Osteoblast (primary cell): ENCODE measurements at regions not wholly inside any gene's neighbourhood (a gene's known extent, or its start where the extent isn't known, plus 50 kb on each side); places are given as distances from the start of the nearest gene placed in this dataset.

Experiments
- DNase-seq: peaks from one replicate; pipeline ENCODE4 v3.0.0; 2011; ENCODE audit warnings: low spot score, mixed read lengths; ENCODE audit not compliant: insufficient read length; ENCODE audit errors: missing footprints
- H2AFZ ChIP-seq: 2 replicates; pipeline ENCODE4 v1.6.0; 2011; ENCODE audit warnings: mild to moderate bottlenecking, low read length
- H3K27ac ChIP-seq: 2 replicates; pipeline ENCODE4 v1.5.1; 2011; ENCODE audit warnings: mild to moderate bottlenecking, low read depth, low read length, moderate library complexity
- H3K27me3 ChIP-seq: 2 replicates; pipeline ENCODE4 v1.6.0; 2012; ENCODE audit warnings: mild to moderate bottlenecking, control low read depth, inconsistent platforms, low read length, moderate library complexity; ENCODE audit not compliant: insufficient read depth
- H3K36me3 ChIP-seq: 2 replicates; pipeline ENCODE4 v1.5.1; 2011; ENCODE audit warnings: mild to moderate bottlenecking, low read length, control low read depth, moderate library complexity; ENCODE audit not compliant: insufficient read depth
- H3K4me1 ChIP-seq: 2 replicates; pipeline ENCODE4 v1.5.1; 2011; ENCODE audit warnings: mild to moderate bottlenecking, low read length, control low read depth, moderate library complexity; ENCODE audit not compliant: insufficient read depth
- H3K4me2 ChIP-seq: 2 replicates; pipeline ENCODE4 v1.6.0; 2011; ENCODE audit warnings: mild to moderate bottlenecking, low read length; ENCODE audit not compliant: insufficient read depth
- H3K4me3 ChIP-seq: fragments of 200-600 bp; sonication (generic); 3 replicates; pipeline ENCODE4 v1.5.1; 2012; ENCODE audit warnings: mild to moderate bottlenecking, low read length, inconsistent platforms; ENCODE audit not compliant: insufficient read depth
- H3K79me2 ChIP-seq: 2 replicates; pipeline ENCODE4 v1.6.0; 2012; ENCODE audit warnings: mild to moderate bottlenecking, low read length, control low read depth, inconsistent platforms; ENCODE audit not compliant: insufficient read depth
- H3K9me3 ChIP-seq: 2 replicates; pipeline ENCODE4 v1.5.1; 2011; ENCODE audit warnings: low read depth, low read length, control low read depth
- H4K20me1 ChIP-seq: 2 replicates; pipeline ENCODE4 v1.6.0; 2012; ENCODE audit warnings: mild to moderate bottlenecking, low read length, control low read depth; ENCODE audit not compliant: insufficient read depth
- TF ChIP-seq, protein P1 (sequence below): IDR thresholded peaks from 2 replicates; pipeline ENCODE4 v1.5.1; 2011; ENCODE audit warnings: mild to moderate bottlenecking, low read depth, low read length, moderate library complexity; ENCODE audit errors: extremely low read depth

DNA sequence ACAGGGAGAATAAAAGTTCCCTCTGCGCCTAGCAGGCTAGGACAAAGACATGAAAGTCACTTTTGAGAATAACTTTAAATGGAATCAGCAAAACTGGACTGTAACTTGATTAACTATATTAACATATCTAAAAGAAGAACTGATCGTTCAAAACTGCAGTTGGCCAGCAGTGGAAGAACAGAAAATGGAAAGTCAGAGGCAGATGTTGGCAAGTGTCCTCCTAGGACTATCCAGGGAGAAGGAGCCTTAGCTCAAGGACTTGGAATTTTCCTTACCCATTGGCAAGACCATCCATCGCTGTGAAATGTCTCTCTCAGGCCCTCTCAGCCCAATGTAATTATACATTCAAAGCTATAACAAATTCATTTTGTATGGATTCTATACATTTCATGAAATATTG is 419.7 kb downstream of the ATP23 start:
- Histone ChIP-seq H3K27ac (no peak overlapping the region), H3K27me3 (no peaks in the 10 kb centered on the region), H3K36me3 (no peaks in the 10 kb centered on the region), H3K4me2 (no peak overlapping the region), H4K20me1 (no peaks in the 10 kb centered on the region), H2AFZ (no peak overlapping the region), H3K79me2 (no peaks in the 10 kb centered on the region), H3K4me1 (peaks cover 27% of the 10 kb centered on the region), H3K4me3 (no peak overlapping the region), H3K9me3 (no peaks in the 10 kb centered on the region)
- no peak for DNase-seq
- TF ChIP-seq, protein P1, sequence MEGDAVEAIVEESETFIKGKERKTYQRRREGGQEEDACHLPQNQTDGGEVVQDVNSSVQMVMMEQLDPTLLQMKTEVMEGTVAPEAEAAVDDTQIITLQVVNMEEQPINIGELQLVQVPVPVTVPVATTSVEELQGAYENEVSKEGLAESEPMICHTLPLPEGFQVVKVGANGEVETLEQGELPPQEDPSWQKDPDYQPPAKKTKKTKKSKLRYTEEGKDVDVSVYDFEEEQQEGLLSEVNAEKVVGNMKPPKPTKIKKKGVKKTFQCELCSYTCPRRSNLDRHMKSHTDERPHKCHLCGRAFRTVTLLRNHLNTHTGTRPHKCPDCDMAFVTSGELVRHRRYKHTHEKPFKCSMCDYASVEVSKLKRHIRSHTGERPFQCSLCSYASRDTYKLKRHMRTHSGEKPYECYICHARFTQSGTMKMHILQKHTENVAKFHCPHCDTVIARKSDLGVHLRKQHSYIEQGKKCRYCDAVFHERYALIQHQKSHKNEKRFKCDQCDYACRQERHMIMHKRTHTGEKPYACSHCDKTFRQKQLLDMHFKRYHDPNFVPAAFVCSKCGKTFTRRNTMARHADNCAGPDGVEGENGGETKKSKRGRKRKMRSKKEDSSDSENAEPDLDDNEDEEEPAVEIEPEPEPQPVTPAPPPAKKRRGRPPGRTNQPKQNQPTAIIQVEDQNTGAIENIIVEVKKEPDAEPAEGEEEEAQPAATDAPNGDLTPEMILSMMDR = no peak

DNA sequence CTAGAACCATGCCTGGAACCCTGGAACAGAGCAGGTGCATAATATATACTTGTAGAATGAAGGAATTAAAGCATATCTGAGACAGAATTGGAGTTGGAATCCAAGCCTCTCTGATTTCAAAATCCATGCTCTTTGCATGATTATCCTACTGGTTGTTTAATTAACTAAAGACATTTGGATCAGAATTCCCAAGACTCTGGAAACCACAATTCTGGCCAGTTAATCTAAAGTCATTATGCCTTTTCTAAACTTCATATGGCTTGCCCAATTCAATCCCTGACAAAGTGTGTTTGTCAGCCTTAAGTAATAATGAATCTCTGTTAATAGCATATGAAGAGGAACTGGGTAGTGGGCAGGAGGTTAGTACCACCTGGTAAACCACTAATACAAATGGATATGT is 422.6 kb downstream of the ATP23 start:
- peak overlapping the region; percentile 91 for H3K27ac ChIP-seq
- no peaks in the 10 kb centered on the region for H4K20me1 ChIP-seq
- H3K36me3 ChIP-seq = no peaks in the 10 kb centered on the region
- H2AFZ ChIP-seq = peak overlapping the region; percentile 12
- H3K4me1 ChIP-seq = peaks cover 42% of the 10 kb centered on the region
- H3K27me3 ChIP-seq = no peaks in the 10 kb centered on the region
- no peaks in the 10 kb centered on the region for H3K9me3 ChIP-seq
- peak; percentile 51 for DNase-seq
- TF ChIP-seq, protein P1 = no peak
- no peak overlapping the region for H3K4me3 ChIP-seq
- H3K4me2 ChIP-seq = peak overlapping the region; percentile 9
- no peaks in the 10 kb centered on the region for H3K79me2 ChIP-seq

DNA sequence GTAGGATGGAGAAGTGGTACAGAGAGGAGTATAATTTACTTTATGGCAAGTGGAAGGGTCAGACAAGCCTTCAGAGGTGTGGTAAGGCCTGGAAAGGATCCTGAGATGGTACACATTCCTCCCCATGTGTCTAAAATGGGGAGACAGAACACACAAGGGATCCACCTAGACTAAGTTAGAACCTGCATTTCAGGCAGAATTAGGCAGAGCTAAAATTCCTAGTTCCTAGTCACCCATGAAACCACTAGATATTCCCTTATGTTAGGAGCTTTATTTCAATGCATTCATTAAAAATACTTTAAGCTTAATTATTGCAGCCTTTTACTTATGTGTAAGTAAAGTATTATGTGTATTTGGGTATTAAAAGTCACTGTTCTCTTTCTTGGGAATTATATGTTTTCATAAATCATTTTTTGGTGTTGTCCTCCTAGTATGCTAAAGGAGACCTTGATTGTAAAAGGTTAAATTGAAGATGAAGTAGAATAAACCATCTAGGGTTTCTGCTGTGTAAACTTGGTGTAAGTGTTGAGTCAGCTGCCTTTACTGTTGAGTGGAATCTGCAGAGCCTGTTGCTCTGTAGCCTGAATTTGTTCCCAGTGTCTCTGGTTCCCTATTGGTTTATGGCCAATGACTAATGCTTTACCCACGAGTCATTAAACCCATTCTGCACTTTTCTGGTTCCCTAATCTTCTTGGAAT is 423.2 kb downstream of the ATP23 start:
- Histone ChIP-seq H3K36me3 (no peaks in the 10 kb centered on the region), H3K9me3 (no peaks in the 10 kb centered on the region), H3K27ac (peak overlapping the region; percentile 91), H3K4me1 (peaks cover 47% of the 10 kb centered on the region), H3K4me3 (no peak overlapping the region), H3K79me2 (no peaks in the 10 kb centered on the region), H3K27me3 (no peaks in the 10 kb centered on the region), H4K20me1 (no peaks in the 10 kb centered on the region), H3K4me2 (peak overlapping the region; percentile 9), H2AFZ (peak overlapping the region; percentile 12)
- TF ChIP-seq, protein P1 = no peak
- DNase-seq = peak; percentile 75

DNA sequence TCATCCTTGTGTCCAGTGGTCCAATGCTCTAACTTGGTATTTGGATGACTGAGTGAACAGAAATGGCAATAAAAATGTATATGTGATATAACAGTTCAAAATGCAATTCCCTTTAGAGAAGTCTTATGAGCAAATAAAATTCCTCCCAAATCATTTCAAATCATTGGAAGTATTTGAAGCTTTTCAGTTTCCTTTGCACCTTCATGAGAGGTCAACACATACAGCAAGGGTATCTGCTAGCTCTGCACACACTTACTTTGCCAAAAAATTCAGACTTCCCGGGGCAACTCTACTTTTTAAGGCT is 423.7 kb downstream of the ATP23 start:
- no peaks in the 10 kb centered on the region for H4K20me1 ChIP-seq
- no peak for DNase-seq
- H3K36me3 ChIP-seq = no peaks in the 10 kb centered on the region
- H3K4me1 ChIP-seq = peaks cover 47% of the 10 kb centered on the region
- H3K79me2 ChIP-seq = no peaks in the 10 kb centered on the region
- no peak overlapping the region for H2AFZ ChIP-seq
- TF ChIP-seq, protein P1 = no peak
- peak overlapping the region; percentile 49 for H3K4me2 ChIP-seq
- no peak overlapping the region for H3K4me3 ChIP-seq
- H3K27ac ChIP-seq = peak overlapping the region; percentile 82
- H3K27me3 ChIP-seq = no peaks in the 10 kb centered on the region
- no peaks in the 10 kb centered on the region for H3K9me3 ChIP-seq
